ENCODE measurements at regions not wholly inside any gene's neighbourhood (a gene's known extent, or its start where the extent isn't known, plus 50 kb on each side); places are given as distances from the start of the nearest gene placed in this dataset.

DNA sequence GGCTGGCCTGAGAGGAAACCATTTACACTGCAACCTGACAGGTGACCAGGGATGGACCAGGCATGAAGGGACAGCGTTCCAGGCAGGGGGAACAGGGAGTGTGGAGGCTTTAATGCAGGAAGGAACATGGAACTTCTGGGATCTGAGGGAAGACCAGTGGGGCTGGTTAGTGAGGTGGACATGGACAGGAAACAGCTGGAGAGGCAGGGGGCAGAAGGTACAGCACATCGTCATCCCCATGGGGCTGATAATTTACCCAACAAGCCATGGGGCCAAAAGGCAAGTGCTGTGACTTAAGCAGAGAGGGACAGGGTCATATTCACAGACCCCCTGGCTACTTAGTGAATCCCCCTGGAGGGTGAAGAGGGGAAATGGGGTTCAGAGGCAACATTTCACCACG lies 77.0 kb upstream of the LARS2 start:
- no TSS peak for BruUV-seq (replicated peaks)
- in situ Hi-C loops (cut with HindIII; ENCODE audit: low pct_unique_long_range_greater_than_20kb, low sequenced_read_pairs) (no loop called here), intact Hi-C loops (cut with micrococcal nuclease; ENCODE audit: unreplicated experiment) (no loop called here)
- DNase-seq (ENCODE audit: low read depth, low spot score), result no peak
- no peaks in the 10 kb centered on the region for H3K9me3 ChIP-seq (ENCODE audit: control insufficient read depth, insufficient read depth, low read depth, low read length)
- POLR2A ChIA-PET, result no interaction called here
- H3K27me3 ChIP-seq (ENCODE audit: control insufficient read depth, insufficient read depth, low read length), result no peaks in the 10 kb centered on the region; the same call in 1 of the 2 replicates
- no peaks in the 10 kb centered on the region for H3K36me3 ChIP-seq (ENCODE audit: control insufficient read depth, insufficient read depth, low read length)
- H3K4me3 ChIP-seq (ENCODE audit: low read depth in 2 of 2, low read length in 2 of 2), result no peak overlapping the region
- ATAC-seq, result no peak
- no peak overlapping the region for H3K27ac ChIP-seq (ENCODE audit: low read length)
- TF ChIP-seq TCF7L2 (IDR thresholded peaks at IDR 0.05; ENCODE audit: low read depth, low read length), result no peak
- TF ChIP-seq, protein P1, sequence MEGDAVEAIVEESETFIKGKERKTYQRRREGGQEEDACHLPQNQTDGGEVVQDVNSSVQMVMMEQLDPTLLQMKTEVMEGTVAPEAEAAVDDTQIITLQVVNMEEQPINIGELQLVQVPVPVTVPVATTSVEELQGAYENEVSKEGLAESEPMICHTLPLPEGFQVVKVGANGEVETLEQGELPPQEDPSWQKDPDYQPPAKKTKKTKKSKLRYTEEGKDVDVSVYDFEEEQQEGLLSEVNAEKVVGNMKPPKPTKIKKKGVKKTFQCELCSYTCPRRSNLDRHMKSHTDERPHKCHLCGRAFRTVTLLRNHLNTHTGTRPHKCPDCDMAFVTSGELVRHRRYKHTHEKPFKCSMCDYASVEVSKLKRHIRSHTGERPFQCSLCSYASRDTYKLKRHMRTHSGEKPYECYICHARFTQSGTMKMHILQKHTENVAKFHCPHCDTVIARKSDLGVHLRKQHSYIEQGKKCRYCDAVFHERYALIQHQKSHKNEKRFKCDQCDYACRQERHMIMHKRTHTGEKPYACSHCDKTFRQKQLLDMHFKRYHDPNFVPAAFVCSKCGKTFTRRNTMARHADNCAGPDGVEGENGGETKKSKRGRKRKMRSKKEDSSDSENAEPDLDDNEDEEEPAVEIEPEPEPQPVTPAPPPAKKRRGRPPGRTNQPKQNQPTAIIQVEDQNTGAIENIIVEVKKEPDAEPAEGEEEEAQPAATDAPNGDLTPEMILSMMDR (IDR thresholded peaks at IDR 0.05), result no peak
- no peak for TF ChIP-seq SIN3A (IDR thresholded peaks at IDR 0.05; ENCODE audit: borderline replicate concordance, insufficient read depth, low read depth, low read length)
- TF ChIP-seq POLR2AphosphoS5 (IDR thresholded peaks at IDR 0.05; ENCODE audit: low read depth, low read length), result no peak
- TF ChIP-seq, protein P2, sequence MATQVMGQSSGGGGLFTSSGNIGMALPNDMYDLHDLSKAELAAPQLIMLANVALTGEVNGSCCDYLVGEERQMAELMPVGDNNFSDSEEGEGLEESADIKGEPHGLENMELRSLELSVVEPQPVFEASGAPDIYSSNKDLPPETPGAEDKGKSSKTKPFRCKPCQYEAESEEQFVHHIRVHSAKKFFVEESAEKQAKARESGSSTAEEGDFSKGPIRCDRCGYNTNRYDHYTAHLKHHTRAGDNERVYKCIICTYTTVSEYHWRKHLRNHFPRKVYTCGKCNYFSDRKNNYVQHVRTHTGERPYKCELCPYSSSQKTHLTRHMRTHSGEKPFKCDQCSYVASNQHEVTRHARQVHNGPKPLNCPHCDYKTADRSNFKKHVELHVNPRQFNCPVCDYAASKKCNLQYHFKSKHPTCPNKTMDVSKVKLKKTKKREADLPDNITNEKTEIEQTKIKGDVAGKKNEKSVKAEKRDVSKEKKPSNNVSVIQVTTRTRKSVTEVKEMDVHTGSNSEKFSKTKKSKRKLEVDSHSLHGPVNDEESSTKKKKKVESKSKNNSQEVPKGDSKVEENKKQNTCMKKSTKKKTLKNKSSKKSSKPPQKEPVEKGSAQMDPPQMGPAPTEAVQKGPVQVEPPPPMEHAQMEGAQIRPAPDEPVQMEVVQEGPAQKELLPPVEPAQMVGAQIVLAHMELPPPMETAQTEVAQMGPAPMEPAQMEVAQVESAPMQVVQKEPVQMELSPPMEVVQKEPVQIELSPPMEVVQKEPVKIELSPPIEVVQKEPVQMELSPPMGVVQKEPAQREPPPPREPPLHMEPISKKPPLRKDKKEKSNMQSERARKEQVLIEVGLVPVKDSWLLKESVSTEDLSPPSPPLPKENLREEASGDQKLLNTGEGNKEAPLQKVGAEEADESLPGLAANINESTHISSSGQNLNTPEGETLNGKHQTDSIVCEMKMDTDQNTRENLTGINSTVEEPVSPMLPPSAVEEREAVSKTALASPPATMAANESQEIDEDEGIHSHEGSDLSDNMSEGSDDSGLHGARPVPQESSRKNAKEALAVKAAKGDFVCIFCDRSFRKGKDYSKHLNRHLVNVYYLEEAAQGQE (IDR thresholded peaks at IDR 0.05; ENCODE audit: insufficient read depth in 1 of 2, low read depth in 2 of 2, low read length in 1 of 2), result no peak
- H3K4me1 ChIP-seq (ENCODE audit: control insufficient read depth, insufficient read depth, low read length), result no peaks in the 10 kb centered on the region
- CTCF ChIA-PET, result no interaction called here

DNA sequence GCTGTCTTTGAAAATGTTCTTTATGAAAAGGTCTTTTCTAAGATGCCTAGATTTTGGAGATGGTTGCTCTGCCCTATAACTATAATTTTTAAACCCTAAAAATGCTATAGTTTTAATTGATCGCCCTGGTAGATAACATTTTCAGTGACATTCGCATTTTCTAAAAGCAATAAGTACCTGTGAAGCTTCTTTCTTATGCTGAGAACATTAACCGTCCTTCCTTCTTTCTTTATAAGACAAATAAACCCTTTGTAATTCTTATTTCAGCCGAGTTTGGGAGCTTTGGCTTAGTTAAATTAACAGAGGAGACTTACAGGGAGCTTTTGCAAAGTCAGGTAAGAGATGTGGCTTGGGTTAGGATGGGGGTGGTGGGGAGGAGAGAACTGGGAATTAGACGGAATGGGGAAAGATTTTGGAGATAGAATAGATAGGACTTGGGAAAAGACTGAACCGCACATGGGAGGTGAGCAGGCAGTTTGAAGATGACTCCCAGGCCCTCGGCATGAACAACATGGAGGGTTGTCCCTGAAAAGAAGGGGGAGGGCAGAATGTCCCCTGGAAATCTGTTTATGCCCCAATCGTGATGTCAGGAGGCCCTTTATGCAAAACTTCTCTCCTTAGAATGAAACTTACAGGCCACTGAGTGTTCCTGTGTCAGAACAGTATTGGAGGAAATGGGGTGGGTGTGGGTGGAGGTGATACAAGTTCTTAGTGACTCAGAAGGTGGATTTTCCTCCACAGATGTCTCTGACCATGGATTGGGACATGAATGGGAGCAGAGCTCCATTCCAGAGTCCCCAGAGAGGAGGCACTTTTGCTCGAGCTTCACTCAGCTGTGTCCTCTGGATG lies 76.2 kb upstream of the LARS2 start:
- in situ Hi-C loops (cut with HindIII; ENCODE audit: low pct_unique_long_range_greater_than_20kb, low sequenced_read_pairs), result no loop called here
- no peak for DNase-seq (ENCODE audit: low read depth, low spot score)
- no peaks in the 10 kb centered on the region for H3K4me1 ChIP-seq (ENCODE audit: control insufficient read depth, insufficient read depth, low read length)
- intact Hi-C loops (cut with micrococcal nuclease; ENCODE audit: unreplicated experiment), result no loop called here
- no peak overlapping the region for H3K27ac ChIP-seq (ENCODE audit: low read length)
- CTCF ChIA-PET, result no interaction called here
- no peaks in the 10 kb centered on the region for H3K36me3 ChIP-seq (ENCODE audit: control insufficient read depth, insufficient read depth, low read length)
- no peak for ATAC-seq
- no peaks in the 10 kb centered on the region; the same call in 1 of the 2 replicates for H3K27me3 ChIP-seq (ENCODE audit: control insufficient read depth, insufficient read depth, low read length)
- TF ChIP-seq, protein P2 (IDR thresholded peaks at IDR 0.05; ENCODE audit: insufficient read depth in 1 of 2, low read depth in 2 of 2, low read length in 1 of 2), result no peak
- TF ChIP-seq POLR2AphosphoS5 (IDR thresholded peaks at IDR 0.05; ENCODE audit: low read depth, low read length) (no peak), SIN3A (IDR thresholded peaks at IDR 0.05; ENCODE audit: borderline replicate concordance, insufficient read depth, low read depth, low read length) (no peak), TCF7L2 (IDR thresholded peaks at IDR 0.05; ENCODE audit: low read depth, low read length) (no peak)
- TF ChIP-seq, protein P1 (IDR thresholded peaks at IDR 0.05), result no peak
- H3K9me3 ChIP-seq (ENCODE audit: control insufficient read depth, insufficient read depth, low read depth, low read length), result no peaks in the 10 kb centered on the region
- H3K4me3 ChIP-seq (ENCODE audit: low read depth in 2 of 2, low read length in 2 of 2), result no peak overlapping the region
- POLR2A ChIA-PET, result no interaction called here
- no TSS peak for BruUV-seq (replicated peaks)
